ENCODE measurements at regions not wholly inside any gene's neighbourhood (a gene's known extent, or its start where the extent isn't known, plus 50 kb on each side); places are given as distances from the start of the nearest gene placed in this dataset.
A peak's percentile ranks its signal among the peaks of the same experiment; 100 is the strongest.

DNA sequence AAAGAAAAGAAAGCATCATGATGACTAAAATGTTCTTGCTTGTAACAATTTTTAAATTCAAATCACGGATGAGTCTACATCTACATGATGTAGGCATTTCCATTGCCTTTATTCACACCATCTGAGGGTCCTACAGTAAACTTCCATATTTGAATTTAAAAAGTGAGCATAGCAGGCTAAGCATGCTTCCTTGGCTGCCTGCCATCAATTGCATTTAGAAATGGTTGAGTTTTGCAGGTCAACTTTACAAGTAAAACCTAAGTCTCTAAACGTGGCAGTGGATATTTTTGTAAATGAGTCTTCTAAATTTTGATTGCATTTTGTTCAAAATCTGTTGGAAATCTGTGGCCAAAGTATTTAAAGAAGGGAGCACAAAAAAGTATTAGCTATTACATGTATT, 136.5 kb upstream of the PTCH1 start:
- no peak overlapping the region for H3K4me3 ChIP-seq (replicated peaks in 1 of 2; ENCODE audit: low read depth in 2 of 2, low read length in 2 of 2)
- peak in 1 of 2 donors; percentile 3 for DNase-seq (ENCODE audit: low read depth in 2 of 2)
- TF ChIP-seq, protein P1, sequence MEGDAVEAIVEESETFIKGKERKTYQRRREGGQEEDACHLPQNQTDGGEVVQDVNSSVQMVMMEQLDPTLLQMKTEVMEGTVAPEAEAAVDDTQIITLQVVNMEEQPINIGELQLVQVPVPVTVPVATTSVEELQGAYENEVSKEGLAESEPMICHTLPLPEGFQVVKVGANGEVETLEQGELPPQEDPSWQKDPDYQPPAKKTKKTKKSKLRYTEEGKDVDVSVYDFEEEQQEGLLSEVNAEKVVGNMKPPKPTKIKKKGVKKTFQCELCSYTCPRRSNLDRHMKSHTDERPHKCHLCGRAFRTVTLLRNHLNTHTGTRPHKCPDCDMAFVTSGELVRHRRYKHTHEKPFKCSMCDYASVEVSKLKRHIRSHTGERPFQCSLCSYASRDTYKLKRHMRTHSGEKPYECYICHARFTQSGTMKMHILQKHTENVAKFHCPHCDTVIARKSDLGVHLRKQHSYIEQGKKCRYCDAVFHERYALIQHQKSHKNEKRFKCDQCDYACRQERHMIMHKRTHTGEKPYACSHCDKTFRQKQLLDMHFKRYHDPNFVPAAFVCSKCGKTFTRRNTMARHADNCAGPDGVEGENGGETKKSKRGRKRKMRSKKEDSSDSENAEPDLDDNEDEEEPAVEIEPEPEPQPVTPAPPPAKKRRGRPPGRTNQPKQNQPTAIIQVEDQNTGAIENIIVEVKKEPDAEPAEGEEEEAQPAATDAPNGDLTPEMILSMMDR (IDR thresholded peaks at IDR 0.05; ENCODE audit: low read depth, low read length), result no peak

DNA sequence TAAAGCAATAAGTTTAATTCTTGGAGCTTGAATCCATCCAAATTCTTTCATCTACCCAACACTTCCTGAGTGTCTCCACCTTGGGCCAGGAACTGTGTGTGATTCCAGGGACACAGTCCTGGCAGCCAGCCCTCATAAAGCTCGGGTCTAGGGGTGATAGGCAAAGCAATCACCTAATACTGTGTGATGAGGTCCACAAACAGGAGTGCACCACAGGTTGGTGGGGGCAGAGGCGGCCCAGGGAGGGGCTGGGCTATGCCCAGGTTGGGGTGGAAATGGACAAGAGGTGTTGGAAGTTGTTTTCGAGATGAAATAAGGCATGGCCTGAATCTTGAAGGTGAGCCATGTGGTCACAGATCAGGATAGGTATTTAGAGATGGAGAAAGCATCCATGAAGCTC, 133.9 kb upstream of the PTCH1 start:
- H3K4me3 ChIP-seq (replicated peaks in 1 of 2; ENCODE audit: low read depth in 2 of 2, low read length in 2 of 2), result no peak overlapping the region
- DNase-seq (ENCODE audit: low read depth in 2 of 2), result no peak
- TF ChIP-seq, protein P1 (IDR thresholded peaks at IDR 0.05; ENCODE audit: low read depth, low read length), result no peak

DNA sequence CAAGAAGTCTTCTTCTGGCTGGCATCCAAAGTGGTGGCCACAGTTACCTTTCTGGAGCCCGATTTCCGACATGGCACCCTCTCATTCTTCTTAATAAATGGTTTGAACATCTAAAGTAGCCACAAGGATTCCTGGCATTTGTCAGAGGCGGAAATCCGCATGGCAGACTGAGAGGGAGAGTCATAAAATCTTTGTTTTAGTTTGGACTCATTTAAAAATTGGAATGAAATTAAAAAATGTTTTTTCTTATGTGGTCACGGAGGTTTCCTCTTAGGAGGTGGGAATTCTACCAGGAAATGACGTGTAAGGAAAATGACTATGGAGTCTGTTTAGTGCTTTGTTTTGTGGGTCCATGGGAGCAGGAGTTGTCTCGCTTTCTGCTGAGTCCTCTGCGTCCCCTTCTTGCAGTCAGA, 133.0 kb upstream of the PTCH1 start:
- no peak for DNase-seq (ENCODE audit: low read depth in 2 of 2)
- H3K4me3 ChIP-seq (replicated peaks in 1 of 2; ENCODE audit: low read depth in 2 of 2, low read length in 2 of 2), result no peak overlapping the region

DNA sequence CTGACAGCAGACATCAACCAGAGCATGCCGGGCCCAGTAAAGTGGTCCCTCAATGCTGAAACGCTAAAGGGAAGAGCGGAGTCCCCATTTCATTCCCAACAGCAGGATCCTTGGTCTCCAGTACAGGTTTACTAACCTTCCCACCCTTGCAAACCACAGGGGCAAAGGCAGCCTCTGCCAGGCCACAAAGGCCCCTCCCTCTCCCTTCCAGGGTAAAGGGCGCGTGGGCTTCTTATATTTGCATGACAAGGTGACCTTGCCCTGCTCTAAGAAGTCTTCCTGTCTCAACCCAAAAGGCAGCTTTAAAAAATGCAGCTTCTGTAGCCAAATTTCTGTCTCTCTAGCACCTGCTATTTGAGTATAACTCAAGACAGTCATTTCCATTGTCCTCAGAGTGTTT, 131.5 kb upstream of the PTCH1 start:
- TF ChIP-seq, protein P1 (IDR thresholded peaks at IDR 0.05; ENCODE audit: low read depth, low read length), result no peak
- no peak for DNase-seq (ENCODE audit: low read depth in 2 of 2)
- no peak overlapping the region for H3K4me3 ChIP-seq (replicated peaks in 1 of 2; ENCODE audit: low read depth in 2 of 2, low read length in 2 of 2)

More for the DNA sequence above, 133.0 kb upstream of the PTCH1 start:
- TF ChIP-seq, protein P1 (IDR thresholded peaks at IDR 0.05; ENCODE audit: low read depth, low read length), result no peak

DNA sequence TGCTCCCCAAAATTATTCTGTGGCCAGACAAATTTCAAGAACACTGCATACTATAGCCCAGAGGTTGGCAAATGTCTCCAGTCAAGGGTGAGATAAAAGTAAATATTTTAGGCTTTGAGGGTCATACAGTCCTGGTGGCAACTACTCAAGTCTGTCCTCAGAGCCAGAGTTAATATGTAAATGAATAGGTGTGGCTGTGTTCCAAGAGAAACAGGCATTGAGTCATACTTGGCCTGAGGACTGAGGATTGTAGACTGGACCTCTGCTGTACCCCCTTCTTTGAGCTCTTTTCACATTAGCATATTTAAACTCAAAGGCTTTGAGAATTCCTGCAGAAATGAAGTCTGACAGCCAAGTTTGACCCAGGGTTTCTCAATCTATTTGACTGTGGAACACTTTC, 129.2 kb upstream of the PTCH1 start:
- TF ChIP-seq, protein P1 (IDR thresholded peaks at IDR 0.05; ENCODE audit: low read depth, low read length), result no peak
- peak; percentile 13 to 22 for DNase-seq (ENCODE audit: low read depth in 2 of 2)
- no peak overlapping the region for H3K4me3 ChIP-seq (replicated peaks in 1 of 2; ENCODE audit: low read depth in 2 of 2, low read length in 2 of 2)

DNA sequence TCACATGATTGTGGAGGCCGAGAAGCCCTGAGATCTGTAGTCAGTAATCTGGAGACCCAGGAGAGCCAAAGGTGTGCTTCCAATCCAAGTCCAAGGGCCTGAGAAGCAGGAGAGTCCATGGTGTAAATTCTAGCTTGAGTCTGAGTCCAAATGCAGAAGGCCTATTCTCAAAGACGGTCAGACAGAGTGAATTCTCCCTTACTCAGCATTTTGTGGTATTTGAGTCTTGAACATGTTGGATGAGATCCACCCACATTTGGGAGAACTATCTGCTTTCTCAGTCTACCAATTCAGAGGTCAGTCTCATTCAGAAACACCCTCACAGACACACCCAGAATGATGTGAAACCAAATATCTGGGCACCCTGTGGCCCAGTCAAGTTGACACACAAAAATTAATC, 128.8 kb upstream of the PTCH1 start:
- TF ChIP-seq, protein P1 (IDR thresholded peaks at IDR 0.05; ENCODE audit: low read depth, low read length), result no peak

DNA sequence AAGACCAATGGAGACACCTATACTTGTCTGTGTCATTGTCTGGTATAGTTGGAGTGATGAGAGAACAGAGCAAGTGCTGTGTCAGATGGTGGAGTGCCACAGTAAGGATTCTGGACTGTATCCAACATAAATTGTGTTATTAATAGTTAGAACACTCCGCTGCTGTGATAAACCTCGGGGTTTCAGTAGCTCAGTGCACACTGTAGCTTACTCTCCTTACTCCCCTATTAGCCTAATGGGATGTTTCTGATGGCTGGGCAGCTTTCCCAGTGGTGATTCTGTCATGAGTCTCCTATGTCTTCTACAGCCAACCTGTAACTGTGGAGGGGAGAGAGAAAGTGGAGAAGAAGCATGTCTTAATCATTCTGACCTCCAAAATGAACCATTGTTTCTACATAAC, 127.6 kb upstream of the PTCH1 start:
- DNase-seq (ENCODE audit: low read depth in 2 of 2), result no peak
- TF ChIP-seq, protein P1 (IDR thresholded peaks at IDR 0.05; ENCODE audit: low read depth, low read length), result no peak
- H3K4me3 ChIP-seq (replicated peaks in 1 of 2; ENCODE audit: low read depth in 2 of 2, low read length in 2 of 2), result no peak overlapping the region

More for the DNA sequence above, 128.8 kb upstream of the PTCH1 start:
- DNase-seq (ENCODE audit: low read depth in 2 of 2), result no peak
- H3K4me3 ChIP-seq (replicated peaks in 1 of 2; ENCODE audit: low read depth in 2 of 2, low read length in 2 of 2), result no peak overlapping the region

Measured in cardiac fibroblast (primary cell).